ENCODE measurements at regions not wholly inside any gene's neighbourhood (a gene's known extent, or its start where the extent isn't known, plus 50 kb on each side); places are given as distances from the start of the nearest gene placed in this dataset.

DNA sequence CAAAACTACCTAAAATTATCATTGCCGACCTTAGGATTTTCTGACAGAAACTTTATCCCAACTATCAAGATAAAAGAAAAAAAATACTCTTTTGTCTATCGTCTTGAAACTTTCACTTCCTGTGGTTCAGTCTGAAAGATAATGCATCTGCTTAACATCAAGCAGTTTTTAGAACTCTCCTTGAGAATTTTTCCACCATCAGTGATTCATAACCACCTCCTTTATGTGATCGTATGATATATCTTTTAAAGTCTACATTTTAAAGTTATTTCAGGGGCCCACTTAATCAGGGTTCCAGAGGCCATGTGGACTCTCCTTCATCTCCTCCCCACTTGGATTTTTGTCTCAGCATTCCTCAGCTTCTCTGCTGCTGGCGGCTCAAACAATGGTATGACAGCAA, 272.8 kb upstream of the TENM3 start:
- no peak for TF ChIP-seq ZFX (IDR thresholded peaks at IDR 0.05)
- TF ChIP-seq, protein P1, sequence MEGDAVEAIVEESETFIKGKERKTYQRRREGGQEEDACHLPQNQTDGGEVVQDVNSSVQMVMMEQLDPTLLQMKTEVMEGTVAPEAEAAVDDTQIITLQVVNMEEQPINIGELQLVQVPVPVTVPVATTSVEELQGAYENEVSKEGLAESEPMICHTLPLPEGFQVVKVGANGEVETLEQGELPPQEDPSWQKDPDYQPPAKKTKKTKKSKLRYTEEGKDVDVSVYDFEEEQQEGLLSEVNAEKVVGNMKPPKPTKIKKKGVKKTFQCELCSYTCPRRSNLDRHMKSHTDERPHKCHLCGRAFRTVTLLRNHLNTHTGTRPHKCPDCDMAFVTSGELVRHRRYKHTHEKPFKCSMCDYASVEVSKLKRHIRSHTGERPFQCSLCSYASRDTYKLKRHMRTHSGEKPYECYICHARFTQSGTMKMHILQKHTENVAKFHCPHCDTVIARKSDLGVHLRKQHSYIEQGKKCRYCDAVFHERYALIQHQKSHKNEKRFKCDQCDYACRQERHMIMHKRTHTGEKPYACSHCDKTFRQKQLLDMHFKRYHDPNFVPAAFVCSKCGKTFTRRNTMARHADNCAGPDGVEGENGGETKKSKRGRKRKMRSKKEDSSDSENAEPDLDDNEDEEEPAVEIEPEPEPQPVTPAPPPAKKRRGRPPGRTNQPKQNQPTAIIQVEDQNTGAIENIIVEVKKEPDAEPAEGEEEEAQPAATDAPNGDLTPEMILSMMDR (conservative IDR thresholded peaks at IDR 0.05) = no peak
- no peak overlapping the region for H3K27ac ChIP-seq

DNA sequence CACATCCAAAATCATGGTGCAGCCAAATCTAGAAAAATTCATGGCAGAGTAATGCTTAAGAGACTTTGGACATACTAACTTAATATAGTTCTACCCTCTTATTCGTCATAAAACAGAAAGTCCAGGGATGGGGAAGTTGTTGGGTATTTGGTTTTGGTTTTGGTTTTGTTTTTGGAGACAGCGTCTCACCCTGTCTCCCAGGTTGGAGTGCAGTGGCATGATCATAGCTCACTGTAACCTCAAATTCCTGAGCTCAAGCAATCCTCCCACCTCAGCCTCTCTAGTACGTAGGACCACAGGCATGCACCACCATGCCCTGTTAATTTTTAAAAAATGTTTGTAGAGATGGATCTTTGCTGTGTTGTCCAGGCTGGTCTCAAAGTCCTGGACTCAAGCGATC, 271.8 kb upstream of the TENM3 start:
- H3K27ac ChIP-seq = no peak overlapping the region
- TF ChIP-seq, protein P1 (conservative IDR thresholded peaks at IDR 0.05) = no peak
- no peak for TF ChIP-seq ZFX (IDR thresholded peaks at IDR 0.05)

DNA sequence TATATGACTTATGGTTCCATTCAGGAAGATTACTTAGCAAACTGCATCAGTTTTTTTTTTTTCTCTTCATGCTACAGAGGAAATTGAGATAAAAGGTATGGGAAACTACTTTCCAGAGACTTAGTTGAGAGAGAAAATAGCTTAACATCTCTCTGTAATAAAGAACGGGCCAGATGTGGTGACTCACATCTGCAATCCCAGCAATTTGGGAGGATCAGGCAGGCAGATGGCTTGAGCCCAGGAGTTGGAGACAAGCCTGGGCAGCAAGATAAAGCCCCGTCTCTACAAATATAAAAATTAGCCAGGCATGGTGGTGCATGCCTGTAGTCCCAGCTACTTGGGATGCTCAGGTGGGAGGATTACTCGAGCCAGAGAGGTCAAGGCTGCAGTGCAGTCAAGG, 271.2 kb upstream of the TENM3 start:
- H3K27ac ChIP-seq = no peak overlapping the region
- no peak for TF ChIP-seq ZFX (IDR thresholded peaks at IDR 0.05)
- TF ChIP-seq, protein P1 (conservative IDR thresholded peaks at IDR 0.05) = no peak

DNA sequence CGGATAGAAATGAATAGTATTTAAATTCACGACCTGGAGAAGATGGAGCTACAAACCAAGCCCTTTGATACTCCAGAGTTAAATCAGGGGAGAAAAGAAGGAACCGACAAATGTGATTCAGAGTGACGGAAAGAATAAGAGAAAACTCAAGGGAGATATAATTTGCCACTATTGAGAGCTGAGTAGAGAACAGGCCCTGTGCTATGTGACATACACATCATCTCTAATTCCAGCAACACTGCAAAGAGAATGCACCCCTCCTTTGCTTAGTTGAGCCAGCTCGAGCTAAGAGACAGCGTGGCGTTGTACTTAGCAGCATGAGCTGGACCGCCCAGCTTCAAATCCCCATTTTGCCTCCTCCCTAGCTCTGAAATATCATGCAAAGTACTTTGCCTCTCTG, 266.4 kb upstream of the TENM3 start:
- H3K27ac ChIP-seq = no peak overlapping the region
- TF ChIP-seq ZFX (IDR thresholded peaks at IDR 0.05) = no peak
- TF ChIP-seq, protein P1 (conservative IDR thresholded peaks at IDR 0.05) = no peak

DNA sequence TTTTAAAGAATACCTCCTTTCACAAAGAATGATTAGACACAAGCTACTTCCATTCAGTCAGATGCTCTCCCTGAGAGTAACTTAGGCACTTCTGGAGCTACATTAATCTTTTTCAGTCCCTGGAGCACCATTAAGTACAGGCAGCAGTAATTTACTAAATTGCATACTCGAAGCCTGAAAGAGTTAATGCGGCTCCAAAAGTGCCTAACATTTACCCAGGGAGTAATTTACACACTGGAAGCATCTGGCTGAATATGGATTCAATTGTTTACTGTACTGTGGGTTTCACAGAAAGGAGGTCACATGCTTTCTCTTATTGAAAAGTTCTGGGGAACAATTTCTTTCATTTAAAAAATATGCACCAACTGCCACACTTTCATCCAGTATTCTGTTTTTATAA, 260.8 kb upstream of the TENM3 start:
- no peak overlapping the region for H3K27ac ChIP-seq
- TF ChIP-seq, protein P1 (conservative IDR thresholded peaks at IDR 0.05) = no peak
- TF ChIP-seq ZFX (IDR thresholded peaks at IDR 0.05) = no peak

DNA sequence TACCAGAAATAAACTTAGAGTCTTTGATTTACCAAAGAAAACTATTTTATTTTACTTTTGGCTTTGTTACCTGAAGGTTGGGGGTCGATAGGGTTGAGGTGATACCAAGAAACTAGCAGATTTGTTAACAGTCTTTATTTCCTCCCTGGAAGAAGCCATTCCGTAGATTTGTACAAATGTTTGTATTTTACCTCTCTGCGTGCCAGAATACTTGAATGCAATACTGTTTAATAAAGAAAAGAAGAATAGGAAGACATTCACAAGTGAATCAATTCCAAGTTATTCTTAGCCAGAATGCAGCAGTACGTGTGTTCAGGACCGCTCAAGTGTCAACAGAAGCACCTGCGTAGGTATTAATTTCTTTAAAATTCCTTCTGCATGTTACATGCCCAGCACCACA, 260.3 kb upstream of the TENM3 start:
- TF ChIP-seq, protein P1 (conservative IDR thresholded peaks at IDR 0.05) = no peak
- no peak for TF ChIP-seq ZFX (IDR thresholded peaks at IDR 0.05)
- H3K27ac ChIP-seq = no peak overlapping the region

DNA sequence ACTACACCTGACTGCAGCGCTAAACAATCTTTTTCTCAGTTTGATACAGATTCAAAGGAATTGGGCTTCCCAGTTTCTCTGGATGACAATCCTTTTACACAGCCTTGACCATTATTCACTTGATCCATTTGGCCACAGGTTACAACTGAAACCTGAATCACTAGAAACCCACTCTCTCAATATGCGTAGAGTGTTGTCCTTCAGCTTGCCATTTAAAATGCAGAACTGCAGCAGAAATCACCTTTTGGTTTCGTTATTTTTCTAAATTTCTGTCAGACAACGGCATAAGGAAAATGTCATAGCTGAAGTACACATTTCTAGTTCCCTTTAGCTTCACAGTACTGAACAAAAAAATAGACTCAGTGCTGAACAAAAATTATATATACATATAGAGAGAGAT, 255.8 kb upstream of the TENM3 start:
- TF ChIP-seq, protein P1 (conservative IDR thresholded peaks at IDR 0.05) = no peak
- no peak for TF ChIP-seq ZFX (IDR thresholded peaks at IDR 0.05)
- no peak overlapping the region for H3K27ac ChIP-seq

Data from C4-2B (cell line).